ENCODE measurements at regions not wholly inside any gene's neighbourhood (a gene's known extent, or its start where the extent isn't known, plus 50 kb on each side); places are given as distances from the start of the nearest gene placed in this dataset.
A peak's percentile ranks its signal among the peaks of the same experiment; 100 is the strongest.
"Not testable (repeated sequence)": the region's sequence is repeated elsewhere in the genome, so short reads cannot be mapped to it uniquely, and the experiment has no call there.

DNA sequence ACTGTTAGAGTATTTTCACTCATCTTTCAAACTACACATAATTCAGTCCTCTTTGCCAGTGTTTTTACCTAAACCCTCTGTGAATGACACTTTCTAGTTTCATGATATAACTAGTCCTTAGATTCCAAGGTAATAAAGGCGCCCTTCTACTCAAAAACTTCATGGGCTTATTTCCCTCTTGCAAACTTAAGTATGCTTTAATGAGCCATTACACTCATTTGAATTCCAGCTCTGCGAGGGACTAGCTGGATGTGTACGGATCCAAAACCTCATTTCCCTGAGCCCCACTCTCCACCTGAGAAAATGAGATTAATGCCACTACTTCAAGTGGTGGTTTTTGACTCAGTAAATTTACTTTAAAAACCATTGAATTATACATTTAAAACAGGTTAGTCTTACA is 141.1 kb downstream of the NDUFA12 start:
- DNase-seq (ENCODE audit: low spot score): no peak

DNA sequence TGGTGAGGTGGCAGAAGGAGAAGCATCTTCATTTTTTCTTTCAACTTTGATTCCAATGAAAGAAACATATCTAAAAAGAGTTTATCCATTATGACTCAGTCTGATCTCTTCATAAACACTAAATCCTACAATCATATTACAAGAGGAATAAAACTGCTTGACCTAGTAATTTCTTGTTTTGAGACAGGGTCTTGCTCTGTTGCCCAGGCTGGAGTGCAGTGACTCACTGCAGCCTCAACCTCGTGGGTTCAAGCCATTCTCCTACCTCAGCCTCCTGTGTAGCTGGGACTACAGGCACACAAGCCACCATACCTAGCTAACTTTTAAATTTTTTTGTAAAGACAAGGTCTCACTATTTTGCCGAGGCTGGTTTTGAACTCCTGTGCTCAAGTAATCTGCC is 147.2 kb downstream of the NDUFA12 start:
- no peak for DNase-seq (ENCODE audit: low spot score)

DNA sequence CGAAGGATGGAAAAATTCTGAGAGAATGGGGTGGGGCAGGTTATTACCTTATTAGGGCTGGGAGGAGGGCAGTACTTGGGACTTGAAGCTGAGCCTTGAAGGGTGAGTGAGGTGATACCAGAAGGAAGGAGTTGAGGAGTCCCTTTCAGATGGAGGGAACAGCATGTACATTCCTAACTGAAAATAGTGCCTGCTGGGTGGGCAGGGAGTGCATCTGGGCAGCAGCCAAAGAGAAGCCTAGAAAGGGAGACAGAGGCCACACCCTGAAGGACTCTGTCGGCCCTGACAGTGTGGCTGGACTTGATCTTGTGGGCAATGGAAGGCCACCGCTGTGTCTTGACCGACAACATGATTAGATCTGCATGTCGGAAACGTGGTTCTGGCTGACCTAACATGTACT is 147.6 kb downstream of the NDUFA12 start:
- no peak for DNase-seq (ENCODE audit: low spot score)

DNA sequence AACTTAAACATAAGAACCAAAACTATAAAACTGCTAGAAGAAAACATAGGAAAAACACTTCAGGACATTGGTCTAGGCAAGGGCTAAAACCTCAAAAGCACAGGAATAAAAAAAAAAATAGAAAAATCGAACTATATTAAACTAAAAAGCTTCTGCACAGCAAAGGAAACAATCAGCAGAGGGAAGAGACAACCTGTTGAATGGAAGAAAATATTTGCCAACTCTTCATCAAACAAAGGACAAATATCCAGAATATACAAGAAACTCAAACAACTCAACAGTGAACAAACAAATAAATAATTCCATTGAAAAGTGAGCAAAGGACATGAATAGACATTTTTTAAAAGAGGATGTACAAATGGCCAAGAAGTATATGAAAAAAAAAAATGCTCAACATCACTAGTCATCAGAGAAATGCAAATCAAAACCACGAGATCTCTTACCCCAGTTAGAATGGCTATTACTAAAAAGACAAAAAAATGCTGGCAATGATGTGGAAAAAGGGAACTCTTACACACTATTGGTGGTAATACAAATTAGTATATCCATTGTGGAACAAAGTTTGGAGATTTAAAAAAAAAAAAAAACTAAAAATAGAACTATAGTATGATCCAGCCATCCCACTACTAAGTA is 152.0 kb downstream of the NDUFA12 start:
- no peak for DNase-seq (ENCODE audit: low spot score)

DNA sequence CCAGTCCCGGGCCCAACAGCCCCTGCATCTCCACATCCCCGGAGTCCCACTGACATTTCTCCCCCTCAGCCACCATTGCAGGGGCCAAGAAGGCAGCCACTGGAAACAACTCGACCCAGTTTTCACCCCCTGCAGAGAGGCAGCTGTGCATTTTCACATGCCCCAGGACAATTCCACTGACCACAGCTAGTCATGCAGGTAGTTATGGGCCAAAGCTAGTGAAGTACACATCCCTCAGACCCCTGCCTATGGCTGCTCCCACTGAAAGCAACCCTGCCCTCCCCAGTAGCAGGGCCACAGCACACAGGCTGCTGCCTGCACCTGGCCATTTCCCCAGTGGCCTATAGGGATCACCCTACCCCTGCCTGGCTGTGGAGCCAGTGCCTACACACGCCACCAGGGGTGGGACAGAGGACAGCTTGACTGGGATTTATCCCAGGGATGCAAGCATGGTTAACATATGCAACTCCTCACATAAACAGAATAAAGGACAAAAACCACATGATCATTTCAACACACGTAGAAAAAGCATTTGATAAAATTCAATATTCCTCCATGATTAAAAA is 154.0 kb downstream of the NDUFA12 start:
- peak; percentile 14 for DNase-seq (ENCODE audit: low spot score)

DNA sequence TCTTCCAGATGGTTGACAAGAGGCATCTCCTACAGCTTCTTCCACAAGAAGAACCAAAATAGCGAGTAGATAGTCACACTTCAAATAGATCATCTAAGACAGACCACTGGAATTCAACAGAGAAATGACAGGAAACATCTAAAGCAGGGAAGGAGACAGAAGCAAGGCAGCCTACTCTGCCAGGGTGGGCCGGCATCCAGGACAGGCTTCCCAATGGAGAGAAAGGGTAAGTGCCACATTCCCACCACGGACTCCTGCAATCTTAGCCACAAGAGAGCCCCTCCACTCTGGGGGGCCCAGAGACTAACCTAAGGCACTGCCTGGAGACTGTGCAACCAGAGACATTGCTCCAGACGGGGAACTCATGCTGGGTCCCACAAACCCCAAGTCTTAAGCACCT is 154.5 kb downstream of the NDUFA12 start:
- DNase-seq (ENCODE audit: low spot score): no peak

DNA sequence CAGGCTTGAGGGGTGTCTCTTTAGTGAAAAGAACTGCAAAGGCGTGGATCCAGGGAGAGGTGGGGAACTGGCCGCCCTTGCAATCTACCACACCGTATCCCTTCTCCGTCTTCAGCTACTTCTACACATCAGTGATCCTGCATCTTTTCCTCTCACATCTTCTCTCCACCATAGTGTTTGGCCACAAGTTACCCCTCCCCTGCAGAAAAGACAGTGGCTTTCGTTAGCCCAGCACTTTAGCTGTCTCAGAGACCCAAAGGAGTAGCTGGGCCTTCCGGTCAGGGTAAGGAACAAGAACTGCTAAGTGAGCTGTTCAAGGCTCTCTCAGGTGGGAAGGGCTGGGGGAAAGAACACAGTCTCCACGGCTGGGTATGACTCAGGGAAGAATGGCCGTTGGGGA is 158.4 kb downstream of the NDUFA12 start:
- DNase-seq (ENCODE audit: low spot score): no peak

DNA sequence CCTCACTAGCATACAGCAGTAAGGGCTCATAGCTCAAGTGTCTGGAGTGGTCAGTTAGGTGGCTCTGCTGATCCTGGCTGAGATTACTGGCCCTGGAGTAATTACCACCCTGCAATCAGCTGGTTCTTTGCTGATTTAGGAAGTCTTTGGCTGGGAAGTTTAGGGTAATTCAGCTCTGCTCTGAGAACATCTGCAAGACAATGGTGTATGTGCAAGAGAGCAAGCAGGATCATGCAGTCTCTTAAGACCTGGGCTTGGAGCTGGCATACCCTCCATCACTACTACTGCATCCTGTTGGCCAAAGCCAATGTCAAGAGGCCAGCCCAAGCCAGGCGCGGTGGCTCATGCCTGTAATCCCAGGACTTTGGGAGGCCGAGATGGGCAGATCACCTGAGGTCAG is 159.0 kb downstream of the NDUFA12 start:
- no peak for DNase-seq (ENCODE audit: low spot score)

DNA sequence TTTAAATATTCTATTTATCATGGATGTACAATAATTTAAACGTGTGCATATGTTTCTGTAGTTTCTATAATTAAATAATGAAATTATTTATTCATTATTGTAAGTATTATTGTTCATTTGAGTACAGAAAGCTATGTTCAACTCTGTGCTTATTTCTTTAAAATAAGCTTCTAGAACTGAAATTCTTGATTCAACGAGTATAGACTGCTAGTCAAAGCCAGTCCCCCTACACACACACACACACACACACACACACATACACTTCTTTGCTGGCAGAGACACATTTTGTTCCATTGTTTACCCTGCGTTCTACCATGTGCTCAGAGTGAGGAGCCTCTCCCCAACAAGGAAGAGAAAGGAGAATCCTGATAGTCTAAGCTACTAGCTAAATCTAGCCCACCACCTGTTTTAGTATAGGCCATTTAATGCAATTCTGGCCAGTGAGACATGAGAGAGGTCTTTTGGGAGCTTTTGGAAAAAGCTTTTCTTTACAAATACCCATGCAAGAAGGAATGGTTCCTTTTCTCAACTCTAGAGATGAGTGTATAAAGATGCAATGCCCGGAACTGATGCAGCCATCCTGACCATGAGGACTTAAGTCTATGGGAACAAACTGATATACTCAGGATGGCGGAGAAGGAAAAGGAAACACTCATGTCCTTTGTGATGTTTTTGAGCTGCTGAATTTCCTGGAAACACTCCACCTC is 161.4 kb downstream of the NDUFA12 start:
- DNase-seq (ENCODE audit: low spot score): no peak

DNA sequence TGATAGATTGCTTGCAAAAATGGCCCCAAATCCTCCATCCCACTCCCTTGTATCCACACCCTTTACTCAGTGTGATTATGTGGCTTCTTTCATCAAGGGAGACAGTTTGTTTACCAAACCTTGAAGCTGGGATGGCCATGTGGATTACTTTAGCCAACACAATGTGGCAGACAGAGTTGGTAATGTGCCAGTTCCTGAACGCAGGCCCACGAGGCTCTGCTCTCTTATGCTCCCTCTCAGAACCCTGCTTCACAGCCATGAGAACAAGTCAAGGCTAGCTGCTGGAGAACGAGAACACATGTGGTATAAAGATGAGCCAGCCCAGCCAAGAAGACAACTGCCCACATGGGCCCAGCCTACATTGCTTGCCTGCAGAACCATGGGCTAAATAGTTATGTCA is 162.3 kb downstream of the NDUFA12 start:
- DNase-seq (ENCODE audit: low spot score): no peak

DNA sequence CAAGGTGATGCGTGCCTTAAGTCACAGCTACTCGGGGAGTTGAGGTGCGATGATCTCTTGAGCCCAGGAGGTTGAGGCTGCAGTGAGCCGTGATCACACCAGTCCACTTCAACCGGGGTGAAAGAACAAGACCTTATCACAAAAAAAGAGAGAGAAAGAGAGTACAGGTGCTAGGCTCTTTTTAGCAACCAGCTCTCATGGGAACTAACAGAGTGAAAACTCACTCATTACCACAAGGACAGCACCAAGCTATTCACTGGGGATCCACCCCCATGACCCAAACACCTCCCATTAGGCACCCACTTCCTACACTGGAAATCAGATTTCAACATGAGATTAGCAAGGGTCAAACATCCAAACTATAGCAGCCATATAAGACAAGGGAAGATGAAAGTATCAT is 164.2 kb downstream of the NDUFA12 start:
- DNase-seq (ENCODE audit: low spot score): no peak

DNA sequence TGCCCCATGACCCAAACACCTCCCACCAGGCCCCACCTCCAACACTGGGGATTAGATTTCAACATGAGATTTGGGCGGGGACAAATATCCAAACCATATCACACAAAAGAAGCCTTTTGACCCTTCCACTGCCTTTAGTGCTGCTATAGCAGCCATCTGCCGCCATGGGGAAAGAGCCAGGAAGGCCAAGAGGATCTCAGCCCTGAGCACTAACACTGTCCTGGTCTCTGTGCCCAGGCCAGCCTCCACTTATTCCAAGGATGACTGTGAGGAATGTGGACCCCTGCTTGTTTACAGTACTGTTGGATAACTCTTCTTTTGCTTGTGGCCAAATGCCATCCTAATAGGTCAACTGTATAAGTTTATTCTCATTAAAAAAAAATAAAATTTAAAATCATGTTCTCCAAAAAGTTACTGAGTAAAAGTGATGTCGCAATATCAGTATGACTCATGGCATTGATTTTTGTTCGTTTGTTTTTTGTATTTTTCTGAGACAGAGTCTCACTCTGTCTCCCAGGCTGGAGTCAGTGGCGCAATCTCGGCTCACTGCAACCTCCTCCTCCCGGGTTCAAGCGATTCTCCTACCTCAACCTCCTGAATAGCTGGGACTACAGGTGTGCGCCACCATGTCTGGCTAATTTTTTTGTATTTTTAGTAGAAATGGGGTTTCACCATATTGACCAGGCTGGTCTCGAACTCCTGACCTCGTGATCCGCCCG is 166.4 kb downstream of the NDUFA12 start:
- DNase-seq (ENCODE audit: low spot score): peak; percentile 6

DNA sequence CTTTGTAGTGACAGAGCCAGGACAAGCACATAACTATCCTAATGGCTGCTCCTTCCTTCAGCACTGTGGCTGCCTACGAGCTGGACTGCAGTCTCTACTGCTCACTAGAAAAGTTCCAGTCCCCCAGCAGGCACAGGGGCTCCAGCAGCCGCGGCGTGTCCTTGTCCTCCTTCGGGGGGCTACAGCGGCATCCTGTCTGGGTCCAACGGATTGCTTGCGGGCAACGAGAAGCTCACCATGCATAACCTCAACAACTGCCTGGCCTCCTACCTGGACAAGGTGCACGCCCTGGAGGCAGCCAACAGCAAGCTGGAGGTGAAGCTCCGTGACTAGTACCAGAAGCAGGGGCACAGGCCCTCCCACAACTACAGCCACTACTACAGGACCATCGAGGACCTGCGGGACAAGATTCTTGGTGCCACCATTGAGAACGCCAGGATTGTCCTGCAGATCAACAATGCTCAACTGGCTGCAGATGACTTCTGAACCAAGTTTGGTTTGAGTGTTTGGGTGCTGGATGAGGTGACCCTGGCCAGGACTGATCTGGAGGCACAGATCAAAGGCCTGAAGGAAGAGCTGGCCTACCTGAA is 169.4 kb downstream of the NDUFA12 start:
- no peak for DNase-seq (ENCODE audit: low spot score)

DNA sequence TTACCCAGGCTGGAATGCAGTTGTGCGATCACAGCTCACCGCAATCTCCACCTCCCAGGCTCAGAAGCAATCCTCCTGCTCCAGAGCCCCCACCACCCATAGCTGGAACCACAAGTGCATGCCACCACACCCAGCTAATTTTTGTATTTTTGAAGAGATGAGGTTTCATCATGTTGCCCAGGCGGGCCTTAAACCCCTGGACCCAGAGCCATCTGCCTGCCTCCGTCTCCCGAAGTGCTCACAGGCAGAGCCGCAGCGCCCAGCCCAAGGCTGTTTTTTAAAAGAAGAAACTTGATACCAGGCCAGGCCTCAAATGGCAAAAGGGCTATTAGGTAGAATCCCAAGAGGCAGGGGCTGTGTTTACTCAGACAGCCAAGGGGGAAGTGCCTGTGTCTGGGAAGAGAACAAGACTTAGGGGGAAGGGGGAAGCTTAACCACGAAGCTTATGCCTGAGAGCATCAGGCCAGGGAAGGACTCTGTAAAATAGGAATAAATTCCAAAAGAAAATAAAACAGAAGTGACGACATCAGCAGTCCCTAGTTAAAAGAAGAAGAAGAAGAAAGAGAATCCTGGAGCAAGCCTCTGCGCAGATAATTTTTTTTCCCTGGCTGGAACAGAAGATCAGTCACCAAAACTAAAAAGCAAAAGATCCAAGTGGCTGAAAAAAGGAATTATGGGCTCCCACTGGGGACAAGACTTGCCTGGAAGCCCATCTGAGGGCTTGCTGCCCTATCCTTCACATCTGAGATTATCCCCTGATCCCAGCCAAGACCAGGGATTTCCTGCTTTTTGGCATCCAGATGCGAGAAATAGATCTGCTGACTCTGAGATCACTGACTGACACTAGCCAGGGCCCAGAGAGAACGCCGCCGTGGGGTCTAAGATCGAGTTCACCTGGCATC is 170.5 kb downstream of the NDUFA12 start:
- no peak for DNase-seq (ENCODE audit: low spot score)

DNA sequence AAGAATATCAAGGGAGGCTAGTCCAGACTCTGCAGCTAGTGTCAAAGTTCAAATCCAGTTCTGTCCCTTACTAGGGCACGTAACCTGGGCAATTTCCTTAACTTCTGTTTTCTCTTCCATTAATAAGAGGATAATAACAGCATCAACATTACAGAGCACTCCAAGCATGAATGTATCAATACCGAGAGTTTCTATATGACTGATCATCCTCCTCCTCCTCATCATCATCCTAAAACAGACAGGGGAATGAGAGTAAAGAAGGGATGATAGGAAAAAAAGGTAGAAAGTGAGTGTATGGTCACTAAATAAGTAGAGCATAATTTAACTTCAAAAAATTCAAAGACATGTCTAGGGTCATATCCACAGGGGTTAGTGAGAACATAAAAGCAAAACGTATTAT is 171.4 kb downstream of the NDUFA12 start:
- no peak for DNase-seq (ENCODE audit: low spot score)

DNA sequence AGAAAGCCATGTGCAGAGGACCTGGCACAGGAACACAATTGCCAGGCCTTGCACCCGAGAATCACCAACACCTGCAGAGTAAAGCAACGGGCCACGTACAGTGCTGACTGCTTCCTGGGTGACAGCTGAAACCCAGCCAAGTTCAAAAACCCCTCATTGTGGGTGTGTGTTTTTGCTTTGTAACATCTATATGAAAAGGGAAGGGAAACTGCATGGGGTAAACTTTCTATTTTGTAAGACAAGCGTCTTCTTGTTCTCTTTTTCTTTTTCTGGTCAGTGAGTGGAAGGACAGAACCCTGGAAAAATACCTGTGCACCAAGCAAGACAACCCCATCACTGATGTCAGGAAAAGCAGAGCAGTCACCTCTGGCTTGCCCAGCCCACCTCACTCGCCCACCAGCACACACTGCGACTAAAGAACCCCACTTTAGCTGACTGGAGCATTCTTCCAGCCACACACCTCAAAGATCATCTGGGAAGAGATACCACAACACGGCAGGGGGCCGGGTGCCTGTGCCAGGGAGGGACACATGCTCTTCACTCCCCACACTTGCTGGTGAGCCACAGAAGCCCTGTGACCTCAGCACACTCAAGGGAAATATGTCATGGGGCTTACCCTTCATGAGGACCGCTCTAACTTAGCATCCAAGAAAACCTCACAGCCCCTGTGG is 172.3 kb downstream of the NDUFA12 start:
- no peak for DNase-seq (ENCODE audit: low spot score)

DNA sequence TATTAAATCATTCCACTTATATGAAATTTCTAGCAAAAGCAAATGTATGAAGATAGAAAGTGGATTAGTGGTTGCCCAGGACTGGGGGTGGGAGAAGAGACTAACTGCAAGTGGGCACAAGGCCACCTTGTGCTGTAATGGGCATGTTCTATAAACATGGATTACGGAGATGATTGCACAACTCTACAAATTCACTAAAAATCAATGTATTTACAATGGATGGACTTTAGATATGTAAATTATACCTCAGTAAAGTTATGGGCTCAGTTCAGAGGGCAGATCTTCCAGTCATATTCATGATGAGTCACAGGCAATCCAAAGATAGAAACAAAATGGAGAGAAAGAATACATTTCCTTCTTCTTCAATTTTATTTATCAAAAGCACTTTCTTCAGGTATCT is 173.9 kb downstream of the NDUFA12 start:
- no peak for DNase-seq (ENCODE audit: low spot score)

DNA sequence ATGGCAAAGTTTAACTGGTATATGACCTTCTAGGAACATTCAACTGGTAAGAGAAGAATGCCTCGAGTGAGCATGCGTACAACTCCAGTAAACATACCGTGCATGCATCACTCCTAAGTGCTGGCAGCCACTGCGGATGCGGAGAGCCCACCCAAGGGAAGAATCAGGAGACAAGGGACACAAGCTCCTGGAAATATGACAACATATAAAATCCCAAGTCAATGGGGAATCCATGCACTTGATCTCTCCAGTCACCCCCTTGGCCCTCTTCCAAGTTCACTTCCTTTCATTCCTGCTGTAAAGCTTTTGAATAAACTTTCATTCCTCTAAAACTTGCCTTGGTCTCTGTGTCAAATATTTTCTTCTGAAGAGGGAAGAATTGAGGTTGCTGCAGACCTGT is 168.7 kb upstream of the TMCC3 start:
- DNase-seq (ENCODE audit: low spot score): no peak

DNA sequence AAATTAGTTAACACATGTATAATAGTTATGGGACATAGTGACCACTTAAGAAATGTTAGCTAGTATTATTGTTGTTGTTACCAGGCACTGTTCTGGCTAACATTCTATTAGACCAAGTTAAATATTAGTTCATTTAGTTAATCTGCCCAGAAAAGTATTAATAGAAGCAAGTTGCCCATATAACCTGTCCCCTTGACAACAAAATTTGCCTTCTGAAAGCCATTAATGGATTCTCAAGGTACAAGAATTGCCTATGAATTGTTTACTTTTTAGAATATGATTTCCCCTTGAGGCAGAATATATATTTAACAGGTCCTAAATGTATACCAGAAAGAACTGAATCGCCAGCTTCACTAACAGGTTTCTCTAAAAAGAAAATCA is 167.3 kb upstream of the TMCC3 start:
- no peak for DNase-seq (ENCODE audit: low spot score)

DNA sequence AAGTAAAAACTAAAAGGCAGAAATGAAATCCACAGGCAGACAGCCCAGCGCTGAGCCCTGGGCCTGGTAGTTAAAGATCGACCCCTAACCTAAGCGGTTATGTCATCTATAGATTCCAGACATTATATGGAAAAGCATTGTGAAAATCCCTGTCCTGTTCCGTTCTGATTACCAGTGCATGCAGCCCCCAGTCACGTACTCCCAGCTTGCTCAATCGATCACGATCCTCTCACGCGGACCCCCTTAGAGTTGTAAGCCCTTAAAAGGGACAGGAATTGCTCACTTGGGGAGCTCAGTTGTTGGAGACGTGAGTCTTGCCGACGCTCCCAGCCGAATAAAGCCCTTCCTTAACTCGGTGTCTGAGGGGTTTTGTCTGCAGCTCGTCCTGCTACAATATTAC is 166.8 kb upstream of the TMCC3 start:
- DNase-seq (ENCODE audit: low spot score): not testable (repeated sequence)

DNA sequence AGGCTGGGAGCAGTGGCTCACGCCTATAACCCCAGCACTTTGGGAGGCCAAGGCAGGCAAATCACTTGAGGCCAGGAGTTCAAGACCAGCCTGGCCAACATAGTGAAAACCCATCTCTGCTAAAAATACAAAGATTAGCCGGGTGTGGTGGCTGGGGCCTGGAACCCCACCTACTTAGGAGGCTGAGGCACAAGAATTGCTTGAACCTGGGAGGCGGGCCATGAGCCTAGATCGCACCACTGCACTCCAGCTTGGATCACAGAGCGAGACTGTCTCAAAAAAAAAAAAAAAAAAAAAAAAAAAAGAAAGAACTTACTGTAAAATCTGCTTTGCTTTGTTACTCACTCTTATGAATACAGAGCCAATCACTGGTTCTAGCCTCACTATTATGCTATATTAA is 166.4 kb upstream of the TMCC3 start:
- not testable (repeated sequence) for DNase-seq (ENCODE audit: low spot score)
